Ammon's horn (tissue), 1 donor: ENCODE measurements at regions not wholly inside any gene's neighbourhood (a gene's known extent, or its start where the extent isn't known, plus 50 kb on each side); places are given as distances from the start of the nearest gene placed in this dataset.
"Not testable (repeated sequence)": the region's sequence is repeated elsewhere in the genome, so short reads cannot be mapped to it uniquely, and the experiment has no call there.

ENCODE experiments used
- DNase-seq: peaks from one replicate; pipeline ENCODE4 v3.0.0-alpha.2; 2016; ENCODE audit warnings: low spot score

DNA sequence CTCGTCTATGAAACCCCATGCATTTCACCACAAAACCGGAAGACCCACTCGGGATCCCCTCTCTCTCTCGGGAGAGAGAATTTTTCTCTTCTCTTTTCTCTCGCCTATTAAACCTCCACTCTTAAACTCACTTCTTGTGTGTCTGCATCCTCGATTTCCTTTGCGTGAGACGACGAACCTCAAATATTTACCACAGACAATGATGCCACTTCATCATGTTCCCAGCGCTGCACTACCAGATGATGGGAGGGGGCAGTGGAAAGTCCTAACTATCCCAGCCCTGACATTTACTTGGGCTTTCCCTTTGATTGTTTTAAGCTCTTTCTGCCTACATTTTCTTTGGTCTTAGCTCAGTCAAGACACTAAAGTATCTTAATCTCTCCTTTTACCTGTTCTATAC, 906.7 kb downstream of the GRID1 start:
- DNase-seq, result no peak

DNA sequence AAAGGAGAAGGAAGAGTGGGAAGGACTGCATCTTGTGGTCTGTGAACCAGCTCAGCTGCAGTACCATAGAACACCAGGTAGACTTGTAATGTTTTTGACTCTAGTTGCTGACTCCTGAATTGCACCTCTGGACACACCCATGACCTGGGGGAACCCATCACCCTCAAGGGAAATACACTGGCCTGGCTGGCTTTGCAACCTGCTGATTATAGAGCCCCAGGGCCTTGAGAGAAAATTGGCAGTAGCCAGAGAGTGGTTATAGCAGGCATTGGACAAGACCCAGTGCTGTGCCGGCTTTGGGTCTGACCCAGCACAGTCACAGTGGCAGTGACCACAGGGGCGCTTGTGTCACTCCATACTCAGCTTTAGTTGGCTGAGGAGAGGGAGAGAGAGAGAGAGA, 902.3 kb downstream of the GRID1 start:
- DNase-seq, result no peak

DNA sequence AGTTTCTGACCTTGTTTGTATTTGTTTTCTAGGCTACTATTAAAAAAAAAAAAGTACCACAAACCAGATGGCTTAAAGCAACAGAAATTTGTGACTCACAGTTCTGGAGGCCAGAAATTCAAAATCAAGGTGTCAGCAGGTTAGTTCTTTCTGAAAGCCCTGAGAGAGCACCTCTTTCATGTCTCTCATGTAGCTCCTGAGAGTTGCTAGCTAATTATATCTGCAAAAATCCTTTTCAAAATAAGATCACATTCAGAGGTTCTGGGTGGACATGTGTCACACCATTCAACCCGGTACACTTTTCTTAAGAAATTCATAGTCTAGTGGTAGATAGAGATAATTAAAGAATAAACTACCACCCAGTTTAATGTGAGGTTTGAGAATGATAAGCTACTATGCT, 888.6 kb downstream of the GRID1 start:
- DNase-seq, result no peak

DNA sequence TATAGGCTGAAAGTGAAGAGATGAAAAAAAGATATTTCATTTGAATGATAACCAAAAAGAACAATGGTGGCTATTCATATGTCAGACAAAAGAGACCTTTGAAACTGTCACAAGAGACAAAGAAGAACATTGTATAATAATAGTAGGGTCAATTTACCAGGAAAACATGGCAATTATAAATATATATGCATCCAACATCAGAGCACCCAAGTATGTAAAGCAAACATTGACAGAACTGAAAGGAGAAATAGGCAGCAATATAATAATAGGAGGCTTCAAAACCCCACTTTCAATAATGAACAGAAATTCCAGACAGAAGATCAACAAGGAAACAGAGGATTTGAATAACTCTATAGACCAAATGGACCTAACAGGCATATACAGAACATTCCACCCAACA, 876.2 kb downstream of the GRID1 start:
- peak; percentile 16 for DNase-seq

- DNase-seq, result no peak
Observed at GRCh38 chr10:85491652-85492051, 874.9 kb downstream of the GRID1 start.

DNA sequence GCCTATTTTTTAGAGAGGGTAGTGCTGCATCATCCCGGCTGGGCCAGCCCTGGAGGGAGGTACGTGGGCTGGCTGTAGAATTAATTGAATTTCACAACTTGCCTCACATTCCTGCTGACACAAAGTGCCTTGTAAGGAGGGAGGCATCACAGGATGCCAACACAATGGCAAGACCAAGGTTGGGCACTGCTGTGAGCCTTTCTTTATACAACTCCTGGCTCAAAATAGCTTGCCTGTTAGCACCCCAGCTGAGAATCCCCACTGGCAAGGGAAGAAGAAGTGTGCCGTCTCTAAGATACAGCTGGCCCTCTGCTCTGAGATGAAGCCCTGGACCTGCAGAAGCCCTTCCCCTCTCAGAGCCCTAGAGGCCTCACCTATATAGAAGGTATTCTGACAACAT, 873.9 kb downstream of the GRID1 start:
- DNase-seq, result peak; percentile 27

DNA sequence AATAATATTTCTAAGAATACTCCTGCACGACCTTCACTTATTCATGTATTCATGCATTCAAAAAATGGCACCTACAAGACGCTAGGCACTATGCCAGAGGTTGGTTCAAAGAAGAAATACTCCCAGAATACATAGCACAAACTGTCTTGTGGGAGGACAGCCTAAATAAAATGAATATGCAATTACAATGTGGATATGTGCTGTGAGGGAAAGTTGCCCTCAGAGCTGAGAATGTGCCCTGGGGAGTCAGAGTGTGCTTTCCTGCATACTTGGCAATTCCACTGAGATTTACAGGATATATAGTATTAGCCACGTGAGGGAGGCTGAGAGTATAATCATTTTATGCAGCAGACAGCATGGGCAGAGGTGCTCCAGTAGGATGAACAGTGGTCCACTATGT, 872.9 kb downstream of the GRID1 start:
- no peak for DNase-seq

DNA sequence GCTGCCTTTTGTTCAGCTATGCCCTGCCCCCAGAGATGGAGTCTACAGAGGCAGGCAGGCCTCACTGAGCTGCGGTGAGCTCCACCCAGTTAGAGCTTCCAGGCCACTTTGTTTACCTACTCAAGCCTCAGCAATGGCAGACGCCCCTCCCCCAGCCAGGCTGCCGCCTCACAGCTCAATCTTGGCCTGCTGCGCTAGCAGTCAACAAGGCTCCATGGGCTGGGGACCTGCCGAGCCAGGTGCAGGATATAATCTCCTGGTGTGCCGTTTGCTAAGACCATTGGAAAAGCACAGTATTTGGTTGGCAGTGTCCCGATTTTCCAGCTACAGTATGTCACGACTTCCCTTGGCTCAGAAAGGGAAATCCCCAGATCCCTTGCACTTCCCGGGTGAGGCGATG, 862.0 kb downstream of the GRID1 start:
- DNase-seq, result not testable (repeated sequence)

GRCh38 chr10:85508159-85508558, 858.4 kb downstream of the GRID1 start:
- DNase-seq, result no peak

- peak; percentile 27 for DNase-seq
Observed at GRCh38 chr10:85510682-85511081, 855.9 kb downstream of the GRID1 start.

DNA sequence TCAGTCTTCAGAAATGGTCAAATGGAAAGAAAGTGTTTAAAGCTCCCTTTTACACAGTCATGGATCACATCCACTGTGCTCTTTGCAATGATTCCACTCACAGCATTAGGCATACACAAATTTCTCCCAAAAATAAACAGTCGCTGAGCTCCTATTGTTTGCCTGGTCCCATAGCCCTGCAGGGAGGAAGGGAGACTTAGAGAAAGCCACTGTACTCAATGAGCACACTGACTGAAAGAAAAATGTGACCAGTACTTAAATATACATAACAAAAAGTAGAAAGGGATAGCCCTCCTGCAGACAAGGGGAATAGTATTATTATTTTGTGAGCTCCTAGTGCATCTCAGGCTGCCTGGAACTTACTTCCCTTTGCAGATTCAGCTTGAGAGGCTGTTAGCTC, 853.2 kb downstream of the GRID1 start:
- DNase-seq, result no peak

- no peak for DNase-seq
Observed at GRCh38 chr10:85515316-85515715, 851.3 kb downstream of the GRID1 start.

DNA sequence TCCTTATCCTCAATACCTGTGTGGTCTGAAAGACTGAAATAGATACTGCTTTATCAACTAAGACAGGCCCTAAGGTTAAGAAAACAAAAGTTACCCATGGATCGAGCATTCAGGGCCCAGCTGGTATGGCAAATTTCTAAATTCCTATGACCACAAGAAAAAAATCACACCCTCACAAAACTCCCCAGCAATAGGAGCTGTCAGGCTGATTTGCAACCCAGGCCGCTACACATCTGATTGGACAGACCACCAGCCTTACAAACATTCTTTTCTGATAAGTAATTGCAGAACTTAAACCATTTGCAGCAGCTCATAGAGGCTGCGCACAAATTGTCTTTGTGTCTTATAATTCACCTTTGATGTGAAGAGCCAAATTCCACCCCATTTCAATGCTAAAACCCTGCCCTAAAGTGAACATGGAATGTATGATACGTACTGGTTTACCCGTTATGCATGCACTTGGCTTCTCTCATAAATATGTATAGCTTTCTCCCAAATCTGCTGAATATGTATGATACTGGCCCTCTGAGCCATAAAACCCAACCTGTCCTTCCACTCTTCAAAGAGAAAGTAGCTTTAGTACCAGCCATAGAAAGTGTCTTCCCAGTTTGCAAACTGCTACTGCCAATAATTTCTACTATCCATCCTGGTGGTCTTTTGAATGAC, 842.5 kb downstream of the GRID1 start:
- no peak for DNase-seq

DNA sequence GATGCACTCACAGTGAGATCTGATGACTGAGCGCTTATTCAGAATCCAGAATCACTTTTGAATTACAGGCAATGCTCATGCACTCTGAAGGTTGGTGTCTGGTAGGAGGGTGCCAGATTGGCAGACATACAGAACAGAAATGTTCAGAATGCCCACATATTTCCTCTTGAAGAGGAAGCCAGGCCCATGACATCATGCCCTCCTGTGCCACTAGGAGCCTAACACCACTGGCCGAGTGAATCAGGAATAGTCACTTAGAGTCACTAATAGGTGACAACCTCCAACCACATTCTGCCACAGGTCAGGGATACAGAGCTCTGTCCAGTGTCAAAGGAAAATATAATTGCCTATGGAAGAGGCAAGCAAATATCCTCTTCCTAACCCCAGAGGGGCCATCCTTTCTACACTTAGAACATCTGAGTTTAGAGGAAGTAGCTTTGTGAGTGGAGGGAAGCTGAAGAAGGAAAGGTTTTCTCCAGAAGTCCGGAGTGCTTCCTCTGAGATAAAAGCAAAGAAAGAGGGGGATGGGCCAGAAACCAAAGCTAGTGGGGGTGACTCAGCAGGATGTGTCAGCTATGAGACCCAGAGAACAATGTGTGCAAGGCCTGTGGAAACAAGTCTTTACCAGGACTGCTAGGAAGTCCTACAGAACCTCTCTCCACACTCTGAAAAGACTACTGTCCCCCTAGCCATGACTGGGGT, 838.8 kb downstream of the GRID1 start:
- DNase-seq, result no peak

DNA sequence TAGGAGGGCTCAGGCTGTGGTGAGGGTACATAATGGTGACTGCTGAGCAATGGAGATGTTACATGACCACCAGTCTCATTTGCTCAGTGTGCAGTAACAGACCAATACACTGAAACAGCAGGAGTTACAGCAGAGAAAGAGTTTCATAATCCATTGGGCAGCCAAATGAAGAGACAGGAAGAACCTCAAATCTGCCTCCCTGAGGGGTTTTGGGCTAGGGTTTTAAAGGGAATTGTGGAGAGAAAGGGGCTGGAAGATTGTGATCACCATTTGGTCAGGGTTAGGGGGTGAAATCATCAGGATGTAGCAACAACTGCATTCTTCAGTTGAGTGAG, 838.3 kb downstream of the GRID1 start:
- no peak for DNase-seq

DNA sequence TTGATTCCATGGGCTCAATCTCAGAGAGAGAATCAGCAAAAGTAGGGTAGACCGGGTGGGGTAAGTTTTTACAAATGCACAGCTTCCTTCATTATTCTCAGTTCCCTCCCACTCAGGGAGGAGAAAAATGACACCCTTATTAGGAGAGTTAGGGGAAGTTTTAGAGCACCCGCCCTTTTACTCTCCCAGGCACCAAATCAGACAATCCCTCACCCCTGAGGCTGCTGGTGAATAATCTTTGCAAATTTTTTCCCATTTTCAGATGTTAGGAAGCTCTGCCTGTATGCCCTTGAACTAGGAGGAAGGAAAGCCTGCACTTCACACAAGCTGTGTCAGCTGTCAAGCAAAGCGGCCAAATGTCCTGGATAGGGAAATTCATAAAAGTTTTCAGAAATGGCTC, 834.9 kb downstream of the GRID1 start:
- DNase-seq, result no peak

- DNase-seq, result no peak
Observed at GRCh38 chr10:85532773-85533172, 833.8 kb downstream of the GRID1 start.

GRCh38 chr10:85535926-85536325, 830.7 kb downstream of the GRID1 start:
- DNase-seq, result no peak

DNA sequence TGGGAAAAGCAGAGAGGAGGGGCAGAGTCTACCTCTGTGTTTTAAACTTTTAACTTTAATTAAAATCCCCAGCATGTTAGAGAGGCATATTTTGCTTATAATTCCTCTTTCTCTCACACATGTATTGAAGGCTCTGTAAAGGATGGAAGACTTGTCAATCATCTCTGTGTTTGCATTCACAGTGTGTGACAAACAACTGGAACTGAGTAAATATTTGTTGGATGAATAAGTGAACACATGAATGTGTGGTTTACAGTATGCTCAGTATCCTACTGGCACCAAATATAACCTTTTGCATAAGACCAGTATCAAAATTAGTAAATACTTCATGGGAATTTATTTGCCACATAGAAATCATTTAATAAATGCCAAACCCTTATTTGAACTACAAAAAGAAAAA, 829.0 kb downstream of the GRID1 start:
- no peak for DNase-seq

DNA sequence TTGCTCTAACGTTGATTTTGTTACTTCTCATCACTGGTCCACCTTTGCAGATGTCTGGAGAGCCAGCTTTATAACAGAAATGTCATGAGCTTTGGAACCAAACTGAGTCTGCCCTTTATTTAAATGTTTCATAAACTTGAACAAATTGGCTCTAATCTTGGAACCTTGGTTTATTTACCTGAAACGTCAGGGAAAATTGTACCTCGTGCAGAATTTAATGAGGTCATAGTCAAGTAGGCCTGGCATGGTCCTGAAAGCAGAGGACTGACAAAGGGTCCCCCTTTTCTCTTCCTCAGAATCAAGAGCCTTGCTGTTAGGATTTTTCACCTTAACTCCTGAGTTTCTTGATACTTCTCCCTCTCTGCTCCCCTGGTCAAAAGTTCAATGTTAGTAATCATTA, 828.0 kb downstream of the GRID1 start:
- DNase-seq, result no peak

GRCh38 chr10:85542152-85542551, 824.4 kb downstream of the GRID1 start:
- DNase-seq, result no peak

- DNase-seq, result no peak
Observed at GRCh38 chr10:85542936-85543730, 823.5 kb downstream of the GRID1 start.

- DNase-seq, result no peak
Observed at GRCh38 chr10:85544956-85545355, 821.6 kb downstream of the GRID1 start.
